IPS DF 6.9 (cell line): ENCODE measurements at regions not wholly inside any gene's neighbourhood (a gene's known extent, or its start where the extent isn't known, plus 50 kb on each side); places are given as distances from the start of the nearest gene placed in this dataset.

ENCODE experiments used
- DNase-seq: peaks from one replicate; pipeline ENCODE4 v3.0.0-alpha.2; 2013; ENCODE audit warnings: low read depth, low spot score
- H3K27ac ChIP-seq: one replicate; pipeline ENCODE4 v1.5.1; 2013; ENCODE audit warnings: low read length, control low read depth
- H3K27me3 ChIP-seq: 2 replicates; pipeline ENCODE4 v1.6.1; 2013; ENCODE audit warnings: mild to moderate bottlenecking, low read length; ENCODE audit not compliant: control insufficient read depth, insufficient read depth
- H3K36me3 ChIP-seq: 2 replicates; pipeline ENCODE4 v1.6.1; 2013; ENCODE audit warnings: low read length; ENCODE audit not compliant: control insufficient read depth, insufficient read depth
- H3K4me1 ChIP-seq: 2 replicates; pipeline ENCODE4 v1.6.1; 2013; ENCODE audit warnings: low read length; ENCODE audit not compliant: control insufficient read depth, insufficient read depth
- H3K4me3 ChIP-seq: 2 replicates; pipeline ENCODE4 v1.5.1; 2013; ENCODE audit warnings: mild to moderate bottlenecking, low read length
- H3K9me3 ChIP-seq: 2 replicates; pipeline ENCODE4 v1.6.1; 2013; ENCODE audit warnings: low read length, inconsistent platforms; ENCODE audit not compliant: control insufficient read depth, insufficient read depth
- WGBS: extraction: QIAGEN DNeasy Blood & Tissue Kit; methylation state at CpG from one replicate; pipeline ENCODE4 v1.1.7; 2013; ENCODE audit warnings: mixed read lengths, missing lambda C conversion rate; ENCODE audit not compliant: insufficient read length, insufficient coverage; 5-methylcytosine and 5-hydroxymethylcytosine counted together

DNA sequence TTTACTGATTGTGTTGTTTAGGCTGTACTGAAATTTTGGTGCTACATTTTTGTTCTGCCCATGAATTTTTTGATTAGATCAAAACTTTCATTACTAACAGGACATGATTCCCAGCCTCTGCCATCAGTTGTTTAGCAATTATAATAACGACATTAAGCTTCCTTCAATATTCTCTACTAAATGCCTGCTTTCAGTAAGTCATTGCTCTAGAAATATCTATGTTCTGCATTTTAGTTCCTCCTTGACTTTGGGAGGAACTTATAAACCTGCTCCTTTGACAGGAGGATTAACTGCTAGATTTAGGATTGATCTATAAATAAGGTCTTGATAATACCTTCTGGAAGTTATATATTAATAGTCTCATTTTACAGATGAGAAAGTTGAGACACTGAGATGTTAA is 269.1 kb downstream of the RAP2B start:
- WGBS, result no CpG with 5 or more reads among the region's 1 CpG
- Histone ChIP-seq H3K4me3 (no peak overlapping the region), H3K9me3 (no peaks in the 10 kb centered on the region), H3K36me3 (no peaks in the 10 kb centered on the region), H3K27me3 (no peaks in the 10 kb centered on the region), H3K4me1 (no peaks in the 10 kb centered on the region), H3K27ac (no peak overlapping the region)
- no peak for DNase-seq

DNA sequence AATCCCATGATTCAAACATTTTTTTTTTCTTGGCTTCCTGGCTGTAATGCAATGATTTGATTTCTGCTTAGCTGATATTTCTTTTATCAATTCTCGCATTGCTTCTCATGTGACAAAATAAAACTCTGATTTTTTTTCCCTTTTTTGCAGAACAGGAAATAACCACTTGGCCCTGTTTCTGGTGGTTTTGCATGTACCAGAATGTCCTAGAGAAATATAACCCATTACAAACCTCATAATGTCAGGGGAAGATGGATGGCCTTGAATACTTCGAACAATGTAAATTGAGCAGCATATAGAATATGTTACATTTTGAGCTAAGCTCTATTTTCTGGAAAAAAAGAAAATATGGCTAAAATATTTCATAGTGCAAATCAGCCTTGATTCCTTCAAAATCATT is 275.6 kb downstream of the RAP2B start:
- WGBS, result no CpG with 5 or more reads among the region's 2 CpGs
- Histone ChIP-seq H3K36me3 (no peaks in the 10 kb centered on the region), H3K27me3 (no peaks in the 10 kb centered on the region), H3K4me3 (no peak overlapping the region), H3K9me3 (no peaks in the 10 kb centered on the region), H3K4me1 (no peaks in the 10 kb centered on the region), H3K27ac (no peak overlapping the region)
- DNase-seq, result no peak

DNA sequence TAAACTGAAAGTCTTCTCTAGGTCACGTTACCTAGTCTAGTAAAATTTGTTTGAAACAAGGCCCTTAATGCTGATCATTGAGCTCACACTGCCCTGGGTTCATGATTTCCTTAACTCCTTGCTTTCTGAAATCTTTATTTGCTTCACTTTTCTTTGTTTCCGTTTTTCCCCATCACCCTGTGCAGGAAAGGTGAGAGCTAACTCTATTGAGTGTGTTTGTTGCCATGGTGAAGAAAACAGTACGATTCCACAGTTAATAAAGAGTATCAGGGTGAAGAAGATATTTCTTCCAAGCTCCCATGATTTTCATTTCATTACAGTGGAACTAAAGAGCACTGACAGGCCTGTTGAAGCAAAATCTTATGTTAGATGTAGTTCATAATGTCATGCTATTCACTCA is 276.2 kb downstream of the RAP2B start:
- H3K36me3 ChIP-seq, result no peaks in the 10 kb centered on the region
- H3K4me1 ChIP-seq, result no peaks in the 10 kb centered on the region
- H3K4me3 ChIP-seq, result no peak overlapping the region
- DNase-seq, result no peak
- WGBS, result no CpG with 5 or more reads among the region's 3 CpGs
- H3K27me3 ChIP-seq, result no peaks in the 10 kb centered on the region
- no peak overlapping the region for H3K27ac ChIP-seq
- H3K9me3 ChIP-seq, result no peaks in the 10 kb centered on the region

- Histone ChIP-seq H3K9me3 (no peaks in the 10 kb centered on the region), H3K27ac (no peak overlapping the region), H3K4me3 (no peak overlapping the region), H3K27me3 (no peaks in the 10 kb centered on the region), H3K36me3 (no peaks in the 10 kb centered on the region), H3K4me1 (no peaks in the 10 kb centered on the region)
- no CpG with 5 or more reads among the region's 3 CpGs for WGBS
- DNase-seq, result no peak
Observed at GRCh38 chr3:153439780-153440179, 277.8 kb downstream of the RAP2B start.

DNA sequence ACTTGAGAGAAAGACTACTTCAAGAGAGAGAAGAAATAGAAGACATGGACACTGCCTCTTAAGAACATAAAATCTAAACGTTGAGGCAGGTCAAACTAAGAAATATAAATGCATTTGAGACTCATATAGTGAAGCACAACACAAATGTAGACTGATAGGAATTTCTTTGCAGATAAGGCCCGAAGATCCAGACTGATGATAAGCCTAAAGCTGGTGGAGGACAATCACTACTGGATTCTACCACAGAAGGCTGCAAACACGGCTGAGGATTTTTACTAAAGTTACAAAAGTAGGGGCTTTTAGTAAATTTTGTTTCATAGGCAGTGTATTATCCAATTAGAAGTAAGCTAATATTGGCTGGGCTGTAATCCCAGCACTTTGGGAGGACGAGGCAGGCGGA is 278.3 kb downstream of the RAP2B start:
- no peak for DNase-seq
- WGBS, result no CpG with 5 or more reads among the region's 5 CpGs
- no peak overlapping the region for H3K4me3 ChIP-seq
- H3K9me3 ChIP-seq, result no peaks in the 10 kb centered on the region
- H3K27me3 ChIP-seq, result no peaks in the 10 kb centered on the region
- H3K36me3 ChIP-seq, result no peaks in the 10 kb centered on the region
- H3K27ac ChIP-seq, result no peak overlapping the region
- H3K4me1 ChIP-seq, result no peaks in the 10 kb centered on the region

- no peaks in the 10 kb centered on the region for H3K36me3 ChIP-seq
- H3K4me3 ChIP-seq, result no peak overlapping the region
- no peaks in the 10 kb centered on the region for H3K9me3 ChIP-seq
- WGBS, result no CpG with 5 or more reads among the region's 2 CpGs
- no peaks in the 10 kb centered on the region for H3K4me1 ChIP-seq
- no peak overlapping the region for H3K27ac ChIP-seq
- no peaks in the 10 kb centered on the region for H3K27me3 ChIP-seq
- DNase-seq, result no peak
Observed at GRCh38 chr3:153442386-153442785, 280.4 kb downstream of the RAP2B start.

- Histone ChIP-seq H3K27me3 (no peaks in the 10 kb centered on the region), H3K4me3 (no peak overlapping the region), H3K4me1 (no peaks in the 10 kb centered on the region), H3K9me3 (no peaks in the 10 kb centered on the region), H3K27ac (no peak overlapping the region), H3K36me3 (no peaks in the 10 kb centered on the region)
- DNase-seq, result no peak
- no CpG with 5 or more reads among the region's 3 CpGs for WGBS
Observed at GRCh38 chr3:153442799-153443487, 280.9 kb downstream of the RAP2B start.

DNA sequence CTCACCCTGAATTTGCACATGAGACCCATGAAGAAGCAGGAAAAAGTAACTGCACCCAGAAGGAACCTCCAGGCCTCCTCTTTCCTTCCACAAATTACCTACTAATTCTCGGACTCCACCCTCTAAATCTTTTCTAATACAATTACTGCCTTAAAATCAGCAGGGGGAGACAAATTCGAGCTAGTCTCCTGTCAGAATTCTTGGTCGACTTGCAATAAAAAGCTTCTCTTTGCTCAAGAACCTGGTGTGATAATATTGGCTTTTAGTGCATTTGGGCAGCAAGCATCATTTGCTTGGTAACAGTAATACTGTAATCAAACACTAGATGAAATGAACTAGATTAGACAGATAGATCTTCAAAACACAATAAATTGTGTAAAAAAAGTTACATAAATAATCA is 281.9 kb downstream of the RAP2B start:
- no CpG with 5 or more reads among the region's 3 CpGs for WGBS
- H3K4me3 ChIP-seq, result no peak overlapping the region
- no peak overlapping the region for H3K27ac ChIP-seq
- no peaks in the 10 kb centered on the region for H3K4me1 ChIP-seq
- DNase-seq, result no peak
- H3K9me3 ChIP-seq, result no peaks in the 10 kb centered on the region
- H3K27me3 ChIP-seq, result no peaks in the 10 kb centered on the region
- H3K36me3 ChIP-seq, result no peaks in the 10 kb centered on the region

GRCh38 chr3:153445817-153446216 is 283.8 kb downstream of the RAP2B start:
- Histone ChIP-seq H3K27me3 (no peaks in the 10 kb centered on the region), H3K4me3 (no peak overlapping the region), H3K36me3 (no peaks in the 10 kb centered on the region), H3K27ac (no peak overlapping the region), H3K4me1 (no peaks in the 10 kb centered on the region), H3K9me3 (no peaks in the 10 kb centered on the region)
- DNase-seq, result no peak
- WGBS, result no CpG with 5 or more reads among the region's 2 CpGs

DNA sequence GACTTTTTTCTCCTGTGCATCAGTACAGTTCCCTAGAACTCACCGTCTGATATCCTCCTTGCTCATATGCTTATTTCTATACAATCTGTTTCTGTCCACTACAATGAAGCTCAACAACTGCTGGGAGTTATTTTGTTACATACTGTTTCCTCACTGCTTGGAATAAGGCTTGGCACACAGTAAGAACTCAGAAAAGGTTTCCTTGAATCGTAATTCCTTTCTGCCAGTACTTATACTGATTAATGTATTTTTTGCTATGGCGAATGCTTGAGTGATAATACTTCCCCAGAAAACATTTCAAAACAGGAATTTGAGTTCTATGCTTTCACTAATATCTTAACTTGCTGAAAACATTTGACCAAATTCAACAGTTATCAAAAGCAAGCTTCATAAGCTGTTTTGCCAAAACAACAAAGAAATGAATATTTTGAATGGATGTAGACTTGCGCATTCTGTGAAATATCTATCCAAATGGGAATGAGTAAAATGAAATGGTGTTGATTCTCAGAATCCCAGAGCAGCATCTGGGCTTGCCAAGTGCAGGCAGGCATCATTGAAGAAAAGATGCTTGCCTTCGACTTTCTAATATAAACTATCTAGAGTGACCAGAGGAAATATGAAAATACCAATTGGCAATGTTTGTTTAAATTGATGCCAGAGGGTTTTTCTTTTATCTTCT is 286.3 kb downstream of the RAP2B start:
- DNase-seq, result no peak
- Histone ChIP-seq H3K27ac (no peak overlapping the region), H3K9me3 (no peaks in the 10 kb centered on the region), H3K27me3 (no peaks in the 10 kb centered on the region), H3K4me3 (no peak overlapping the region), H3K4me1 (no peaks in the 10 kb centered on the region), H3K36me3 (no peaks in the 10 kb centered on the region)
- WGBS, result no CpG with 5 or more reads among the region's 5 CpGs
